ENCODE measurements at regions not wholly inside any gene's neighbourhood (a gene's known extent, or its start where the extent isn't known, plus 50 kb on each side); places are given as distances from the start of the nearest gene placed in this dataset. TPM values are rescaled to one million over a fixed set of nuclear protein-coding genes. Genes with fewer than 3 reads are reported as not detected.
"Not testable (repeated sequence)": the region's sequence is repeated elsewhere in the genome, so short reads cannot be mapped to it uniquely, and the experiment has no call there.

- H3K4me3 ChIP-seq (ENCODE audit: low read length in 3 of 3); H3K36me3 ChIP-seq (ENCODE audit: control insufficient read depth in 3 of 3, insufficient read depth in 3 of 3, low read length in 3 of 3); H3K9ac ChIP-seq (ENCODE audit: low read depth in 1 of 3, low read length in 3 of 3); H3K27me3 ChIP-seq (ENCODE audit: control insufficient read depth in 3 of 3, insufficient read depth in 3 of 3, low read length in 3 of 3); H3K27ac ChIP-seq (ENCODE audit: low read depth, low read length); H3K4me1 ChIP-seq (ENCODE audit: control insufficient read depth in 3 of 3, insufficient read depth in 3 of 3, low read length in 3 of 3); H3K9me3 ChIP-seq (ENCODE audit: control insufficient read depth in 3 of 3, low read length in 3 of 3): not testable (repeated sequence)
Observed at GRCh38 chr10:27291253-27291895, 50.8 kb upstream of the ACBD5 start.

Small RNAs in the stretch of these regions (small RNA-seq; reads per million reads assigned to genes)
- gene RNU6-452P (not detected), gene RNU6-666P (not detected), gene TRIAP1P1 (not detected)

Measured in skeletal muscle tissue (tissue), 4 donors.